ENCODE measurements at regions not wholly inside any gene's neighbourhood (a gene's known extent, or its start where the extent isn't known, plus 50 kb on each side); places are given as distances from the start of the nearest gene placed in this dataset.

- DNase-seq (ENCODE audit: low spot score in 2 of 2) = no peak
- intact Hi-C loops (cut with DNase I; ENCODE audit: low total_unique reads) = no loop called here
- Histone ChIP-seq H3K4me1 (no peaks in the 10 kb centered on the region), H3K9me3 (no peaks in the 10 kb centered on the region), H3K4me3 (no peak overlapping the region), H3K27me3 (no peaks in the 10 kb centered on the region), H3K27ac (no peak overlapping the region), H3K36me3 (no peaks in the 10 kb centered on the region)
- TF ChIP-seq CTCF (IDR thresholded peaks at IDR 0.05) (no peak), POLR2AphosphoS5 (IDR thresholded peaks at IDR 0.05) (no peak), POLR2A (IDR thresholded peaks at IDR 0.05) (no peak)
Measured at GRCh38 chr7:45401851-45402250, 172.3 kb upstream of the ADCY1 start.

GRCh38 chr7:45402480-45403218 lies 171.5 kb upstream of the ADCY1 start:
- Histone ChIP-seq H3K36me3 (no peaks in the 10 kb centered on the region), H3K4me3 (no peak overlapping the region), H3K27ac (peak overlapping the region in 1 of 2 donors; percentile 43), H3K9me3 (no peaks in the 10 kb centered on the region), H3K4me1 (no peaks in the 10 kb centered on the region), H3K27me3 (no peaks in the 10 kb centered on the region)
- intact Hi-C loops (cut with DNase I; ENCODE audit: low total_unique reads) = no loop called here
- DNase-seq (ENCODE audit: low spot score in 2 of 2) = no peak
- TF ChIP-seq POLR2AphosphoS5 (IDR thresholded peaks at IDR 0.05) = no peak
- no peak for TF ChIP-seq CTCF (IDR thresholded peaks at IDR 0.05)
- TF ChIP-seq POLR2A (IDR thresholded peaks at IDR 0.05) = no peak

- H3K9me3 ChIP-seq = no peaks in the 10 kb centered on the region
- TF ChIP-seq POLR2AphosphoS5 (IDR thresholded peaks at IDR 0.05) (no peak), POLR2A (IDR thresholded peaks at IDR 0.05) (no peak), CTCF (IDR thresholded peaks at IDR 0.05) (no peak)
- no peak overlapping the region for H3K27ac ChIP-seq
- H3K4me1 ChIP-seq = no peaks in the 10 kb centered on the region
- intact Hi-C loops (cut with DNase I; ENCODE audit: low total_unique reads) = no loop called here
- no peak for DNase-seq (ENCODE audit: low spot score in 2 of 2)
- H3K27me3 ChIP-seq = no peaks in the 10 kb centered on the region
- H3K36me3 ChIP-seq = no peaks in the 10 kb centered on the region
- no peak overlapping the region for H3K4me3 ChIP-seq
Measured at GRCh38 chr7:45404622-45405021, 169.5 kb upstream of the ADCY1 start.

- intact Hi-C loops (cut with DNase I; ENCODE audit: low total_unique reads) = no loop called here
- no peaks in the 10 kb centered on the region for H3K4me1 ChIP-seq
- H3K9me3 ChIP-seq = peaks cover 0 to 10% of the 10 kb centered on the region in 2 donors
- H3K27me3 ChIP-seq = no peaks in the 10 kb centered on the region
- no peak overlapping the region for H3K4me3 ChIP-seq
- TF ChIP-seq CTCF (IDR thresholded peaks at IDR 0.05) (no peak), POLR2A (IDR thresholded peaks at IDR 0.05) (no peak), POLR2AphosphoS5 (IDR thresholded peaks at IDR 0.05) (no peak)
- no peaks in the 10 kb centered on the region for H3K36me3 ChIP-seq
- H3K27ac ChIP-seq = no peak overlapping the region
- no peak for DNase-seq (ENCODE audit: low spot score in 2 of 2)
Measured at GRCh38 chr7:45407730-45408408, 166.3 kb upstream of the ADCY1 start.

GRCh38 chr7:45408409-45408737 lies 165.8 kb upstream of the ADCY1 start:
- Histone ChIP-seq H3K27ac (no peak overlapping the region), H3K36me3 (no peaks in the 10 kb centered on the region), H3K4me1 (no peaks in the 10 kb centered on the region), H3K9me3 (peaks cover 0 to 10% of the 10 kb centered on the region in 2 donors), H3K4me3 (no peak overlapping the region), H3K27me3 (no peaks in the 10 kb centered on the region)
- no peak for TF ChIP-seq CTCF (IDR thresholded peaks at IDR 0.05)
- TF ChIP-seq POLR2AphosphoS5 (IDR thresholded peaks at IDR 0.05) = no peak
- no peak for TF ChIP-seq POLR2A (IDR thresholded peaks at IDR 0.05)
- intact Hi-C loops (cut with DNase I; ENCODE audit: low total_unique reads) = no loop called here
- DNase-seq (ENCODE audit: low spot score in 2 of 2) = no peak
